Parathyroid adenoma (tissue), 2 donors: ENCODE measurements at regions not wholly inside any gene's neighbourhood (a gene's known extent, or its start where the extent isn't known, plus 50 kb on each side); places are given as distances from the start of the nearest gene placed in this dataset.

Experiments
- H2AFZ ChIP-seq: fragments of 300-600 bp; sonication (generic); one replicate; pipeline ENCODE4 v1.7.0; 2017; ENCODE audit warnings: antibody characterized with exemption, mild to moderate bottlenecking
- H3K27ac ChIP-seq: fragments of 300-600 bp; sonication (generic); one replicate; pipeline ENCODE4 v1.7.0; 2017
- H3K27me3 ChIP-seq: fragments of 300-600 bp; sonication (generic); one replicate; pipeline ENCODE4 v1.7.0; 2017; ENCODE audit warnings: low read length; ENCODE audit not compliant: control insufficient read depth, insufficient read depth
- H3K36me3 ChIP-seq: fragments of 300-600 bp; sonication (generic); one replicate; pipeline ENCODE4 v1.7.0; 2017; ENCODE audit warnings: low read length; ENCODE audit not compliant: control insufficient read depth, insufficient read depth
- H3K4me1 ChIP-seq: fragments of 300-600 bp; sonication (generic); one replicate; pipeline ENCODE4 v1.7.0; 2017; ENCODE audit warnings: control low read depth
- H3K4me2 ChIP-seq: fragments of 300-600 bp; sonication (generic); one replicate; pipeline ENCODE4 v1.7.0; 2017; ENCODE audit warnings: low read length
- H3K4me3 ChIP-seq: fragments of 300-600 bp; sonication (generic); one replicate; pipeline ENCODE4 v1.7.0; 2017; ENCODE audit warnings: low read depth, low read length
- H3K79me2 ChIP-seq: fragments of 300-600 bp; sonication (generic); one replicate; pipeline ENCODE4 v1.7.0; 2017; ENCODE audit warnings: control low read depth
- H3K9ac ChIP-seq: fragments of 300-600 bp; sonication (generic); one replicate; pipeline ENCODE4 v1.7.0; 2017; ENCODE audit warnings: mild to moderate bottlenecking
- H3K9me3 ChIP-seq: fragments of 300-600 bp; sonication (generic); one replicate; pipeline ENCODE4 v1.7.0; 2017; ENCODE audit warnings: low read length; ENCODE audit not compliant: control insufficient read depth
- CTCF ChIP-seq: fragments of 300-600 bp; sonication (generic); IDR thresholded peaks from one replicate; pipeline ENCODE4 v1.7.0; 2017; ENCODE audit warnings: antibody characterized with exemption, mild to moderate bottlenecking
- donor health status: primary hyperparathyroidism.

GRCh38 chr10:78515873-78516153 lies 482.1 kb downstream of the RPS24 start:
- Histone ChIP-seq H3K27ac (no peak overlapping the region), H2AFZ (no peak overlapping the region), H3K9ac (no peak overlapping the region), H3K4me1 (peaks cover 8% of the 10 kb centered on the region), H3K4me3 (no peak overlapping the region), H3K36me3 (no peaks in the 10 kb centered on the region), H3K4me2 (no peak overlapping the region), H3K79me2 (no peaks in the 10 kb centered on the region), H3K27me3 (no peaks in the 10 kb centered on the region), H3K9me3 (no peaks in the 10 kb centered on the region)
- no peak for TF ChIP-seq CTCF

- Histone ChIP-seq H3K79me2 (no peaks in the 10 kb centered on the region), H3K36me3 (no peaks in the 10 kb centered on the region), H3K4me2 (no peak overlapping the region), H3K9me3 (no peaks in the 10 kb centered on the region), H3K4me1 (peaks cover 8% of the 10 kb centered on the region), H3K4me3 (no peak overlapping the region), H3K27me3 (no peaks in the 10 kb centered on the region), H2AFZ (no peak overlapping the region), H3K27ac (peak overlapping the region; percentile 20), H3K9ac (no peak overlapping the region)
- no peak for TF ChIP-seq CTCF
Measured at GRCh38 chr10:78516236-78516635, 482.6 kb downstream of the RPS24 start.

DNA sequence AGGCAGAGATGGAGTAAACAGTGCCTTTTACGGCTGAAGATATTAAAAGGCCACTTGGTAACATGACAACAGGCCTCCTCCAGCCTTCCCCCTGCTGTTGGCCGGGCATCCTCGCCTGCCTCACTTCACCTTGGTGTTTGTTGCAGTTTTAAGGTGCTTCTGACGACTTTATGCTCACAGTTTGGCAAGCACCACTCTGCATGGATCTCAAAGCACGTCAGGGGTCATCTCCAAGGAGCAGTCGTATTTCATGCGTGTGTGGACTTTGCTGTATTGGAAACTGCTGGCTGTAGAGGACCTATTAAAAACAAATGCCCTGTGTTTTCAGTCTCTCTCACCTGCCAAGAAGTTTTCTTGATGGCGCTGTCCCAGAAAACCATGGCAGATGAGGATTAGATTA lies 483.1 kb downstream of the RPS24 start:
- Histone ChIP-seq H2AFZ (peak overlapping the region; percentile 68), H3K4me2 (no peak overlapping the region), H3K27ac (peak overlapping the region; percentile 20), H3K4me3 (no peak overlapping the region), H3K9me3 (no peaks in the 10 kb centered on the region), H3K36me3 (no peaks in the 10 kb centered on the region), H3K9ac (no peak overlapping the region), H3K4me1 (peaks cover 8% of the 10 kb centered on the region), H3K79me2 (no peaks in the 10 kb centered on the region), H3K27me3 (no peaks in the 10 kb centered on the region)
- no peak for TF ChIP-seq CTCF

DNA sequence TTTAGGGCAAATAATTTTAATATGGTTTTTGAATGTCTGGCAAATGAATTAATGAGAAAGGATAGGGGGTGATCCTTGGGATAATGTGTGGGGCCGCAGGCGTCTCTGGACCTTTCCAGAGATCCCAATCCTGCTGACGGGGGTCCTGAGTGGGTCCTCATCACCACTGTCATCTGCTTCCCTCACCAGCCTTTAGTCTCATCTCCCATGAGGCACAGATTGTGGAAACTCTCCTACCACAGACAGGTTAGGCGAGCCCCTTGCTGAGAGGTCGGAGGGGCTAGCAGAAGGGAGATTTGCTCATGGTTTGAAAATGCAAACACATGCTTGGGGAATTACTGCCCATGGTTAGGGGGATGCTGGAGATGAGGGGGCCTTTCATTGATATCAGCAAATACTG lies 484.6 kb downstream of the RPS24 start:
- H3K9ac ChIP-seq, result no peak overlapping the region
- peaks cover 8% of the 10 kb centered on the region for H3K4me1 ChIP-seq
- no peak for TF ChIP-seq CTCF
- no peak overlapping the region for H3K4me2 ChIP-seq
- no peak overlapping the region for H3K4me3 ChIP-seq
- H3K79me2 ChIP-seq, result no peaks in the 10 kb centered on the region
- H2AFZ ChIP-seq, result no peak overlapping the region
- H3K27me3 ChIP-seq, result no peaks in the 10 kb centered on the region
- H3K27ac ChIP-seq, result no peak overlapping the region
- no peaks in the 10 kb centered on the region for H3K36me3 ChIP-seq
- no peaks in the 10 kb centered on the region for H3K9me3 ChIP-seq

DNA sequence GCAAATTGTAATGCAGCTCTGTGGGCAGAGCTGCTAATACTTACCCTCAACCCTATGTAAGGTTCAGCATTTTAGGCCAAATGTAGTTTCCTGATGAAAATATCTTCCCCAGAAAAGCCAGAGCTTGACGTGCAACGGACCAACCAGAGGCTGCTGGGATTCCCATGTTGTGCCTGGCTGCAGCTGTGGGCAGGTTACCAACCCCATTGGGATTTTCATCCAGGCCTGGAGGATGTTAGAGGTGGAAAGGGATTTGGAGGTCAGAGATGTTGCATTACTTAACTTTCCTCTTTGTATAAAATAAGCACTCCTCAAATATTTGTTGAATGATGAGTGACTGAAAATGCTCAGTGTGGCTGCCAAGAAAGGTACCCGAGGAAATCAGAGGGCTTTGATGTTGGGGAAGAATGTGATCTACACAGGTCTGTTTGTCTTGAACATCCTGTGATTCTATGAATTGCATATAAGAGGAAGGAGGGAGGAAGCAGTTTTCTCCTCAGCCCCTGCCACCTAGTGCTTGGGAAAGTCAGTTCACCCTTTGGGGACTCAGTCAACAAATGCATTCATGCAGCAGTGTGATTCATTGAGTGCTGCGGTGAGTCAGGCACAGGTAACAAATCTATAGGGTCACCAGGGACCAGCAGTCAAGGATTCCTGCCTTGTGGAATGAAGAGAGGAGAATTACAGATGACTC lies 487.2 kb downstream of the RPS24 start:
- H3K9me3 ChIP-seq, result no peaks in the 10 kb centered on the region

More for the DNA sequence above, 487.2 kb downstream of the RPS24 start:
- Histone ChIP-seq H3K4me3 (no peak overlapping the region), H3K79me2 (no peaks in the 10 kb centered on the region), H3K36me3 (no peaks in the 10 kb centered on the region), H3K27ac (no peak overlapping the region), H2AFZ (no peak overlapping the region), H3K9ac (no peak overlapping the region), H3K27me3 (no peaks in the 10 kb centered on the region), H3K4me2 (no peak overlapping the region), H3K4me1 (peaks cover 8% of the 10 kb centered on the region)
- TF ChIP-seq CTCF, result no peak
